HepG2 (cell line): ENCODE measurements at regions not wholly inside any gene's neighbourhood (a gene's known extent, or its start where the extent isn't known, plus 50 kb on each side); places are given as distances from the start of the nearest gene placed in this dataset.

ENCODE experiments used
- ATAC-seq: fragments of 200-7000 bp; cut with Tn5 transposase; 3 replicates; pipeline ENCODE4 v1.9.1; 2020; ENCODE audit warnings: mild to moderate bottlenecking, moderate library complexity
- BruUV-seq: library from RNA; stranded (reverse); fragments of 400-500 nt; replicated peaks from 2 replicates; lab custom pipeline; 2021; lab: Mats Ljungman, UMichigan
- CTCF ChIA-PET: fragments of 300-600 bp; formaldehyde crosslinking; extraction: SDS; loops from one replicate; lab custom pipeline; 2021; ENCODE audit warnings: low total read pairs, inconsistent platforms, low intra/inter-chr PET ratio; lab: Yijun Ruan, JAX
- POLR2A ChIA-PET: fragments of 350-600 bp; sonication (Branson Sonifier 250); formaldehyde crosslinking; loops from one replicate; lab custom pipeline; 2020; ENCODE audit warnings: antibody characterized with exemption, inconsistent platforms; lab: Yijun Ruan, JAX
- DNase-seq: peaks from one replicate; pipeline ENCODE4 v3.0.0-alpha.2; 2015; ENCODE audit warnings: low spot score
- FAIRE-seq: peaks from 3 replicates; lab custom pipeline; 2011; peaks lifted over from hg19 to GRCh38; lab: Jason Lieb, UNC
- H2AFZ ChIP-seq: one replicate; pipeline ENCODE4 v1.6.1; 2011; ENCODE audit warnings: low read length, inconsistent platforms
- H3K27ac ChIP-seq: fragments of 300-600 bp; 3 replicates; pipeline ENCODE4 v1.8.0; 2011; ENCODE audit warnings: mixed run types, mild to moderate bottlenecking, mixed read lengths, low read length, inconsistent platforms; ENCODE audit not compliant: insufficient read depth; ENCODE audit errors: extremely low read length
- H3K27me3 ChIP-seq, 2 experiments: fragments of 200-600 bp in 1 of 2; 2 replicates in 1 of 2; 3 replicates in 1 of 2; pipeline versions ENCODE4 v1.6.0 to v1.8.0; 2011; ENCODE audit warnings: low read length in 2 of 2, mild to moderate bottlenecking in 2 of 2, moderate library complexity in 2 of 2, inconsistent platforms in 1 of 2; ENCODE audit not compliant: insufficient read depth in 2 of 2, control insufficient read depth in 1 of 2
- H3K36me3 ChIP-seq, 2 experiments: fragments of 200-600 bp in 1 of 2; replicated peaks in 1 of 2; 2 replicates in 1 of 2; 3 replicates in 1 of 2; pipeline versions ENCODE4 v1.5.1 to v1.8.0; 2011; ENCODE audit warnings: low read length in 2 of 2, inconsistent platforms in 1 of 2; ENCODE audit not compliant: insufficient read depth in 2 of 2, control insufficient read depth in 1 of 2
- H3K4me1 ChIP-seq: 2 replicates; pipeline ENCODE4 v1.5.1; 2012; ENCODE audit warnings: low read length, inconsistent platforms; ENCODE audit not compliant: insufficient read depth
- H3K4me2 ChIP-seq: 2 replicates; pipeline ENCODE4 v1.6.0; 2011; ENCODE audit warnings: low read depth, low read length, inconsistent platforms
- H3K4me3 ChIP-seq, 3 experiments: fragments of 200-600 bp in 1 of 3; sonication (generic), shearing (Covaris generic) in 1 of 3; replicated peaks in 1 of 3; 2 replicates each; pipeline ENCODE4 v1.5.1; 2011 to 2016; ENCODE audit warnings: low read length in 3 of 3, inconsistent platforms in 2 of 3, low read depth in 2 of 3, mild to moderate bottlenecking in 2 of 3, control low read depth in 1 of 3, mixed read lengths in 1 of 3; ENCODE audit not compliant: insufficient read depth in 1 of 3
- H3K79me2 ChIP-seq: one replicate; pipeline ENCODE4 v1.6.1; 2011; ENCODE audit warnings: low read length, inconsistent platforms; ENCODE audit not compliant: insufficient read depth
- H3K9ac ChIP-seq: 2 replicates; pipeline ENCODE4 v1.6.0; 2011; ENCODE audit warnings: mild to moderate bottlenecking, low read depth, low read length, inconsistent platforms; ENCODE audit not compliant: insufficient read depth
- H3K9me3 ChIP-seq: 2 replicates; pipeline ENCODE4 v1.5.1; 2012; ENCODE audit warnings: mild to moderate bottlenecking, low read length
- H4K20me1 ChIP-seq: 2 replicates; pipeline ENCODE4 v1.6.0; 2011; ENCODE audit warnings: inconsistent platforms, mild to moderate bottlenecking, low read length, moderate library complexity; ENCODE audit not compliant: insufficient read depth
- CCDC6 ChIP-seq: sonication (generic); formaldehyde crosslinking; IDR thresholded peaks from 2 replicates; pipeline ENCODE4 v1.8.1; 2022; ENCODE audit warnings: mild to moderate bottlenecking, missing genetic modification reagents, moderate library complexity
- EP300 ChIP-seq, 3 experiments: sonication (generic) in 1 of 3; formaldehyde crosslinking in 1 of 3; IDR thresholded peaks; 2 replicates each; pipeline versions ENCODE4 v1.5.1 to v1.6.1; 2011 to 2020; ENCODE audit warnings: low read depth in 2 of 3, low read length in 2 of 3, borderline replicate concordance in 1 of 3, improper control_type of control experiment in 1 of 3, mild to moderate bottlenecking in 1 of 3, missing genetic modification reagents in 1 of 3, moderate library complexity in 1 of 3
- GATAD1 ChIP-seq: IDR thresholded peaks from 2 replicates; pipeline ENCODE4 v1.6.1; 2016; ENCODE audit warnings: missing genetic modification reagents, missing compliant biosample characterization
- GPN1 ChIP-seq: sonication (generic); formaldehyde crosslinking; IDR thresholded peaks from 2 replicates; pipeline ENCODE4 v1.5.1; 2020; ENCODE audit warnings: missing genetic modification reagents, borderline replicate concordance
- HNRNPUL1 ChIP-seq: fragments of 200-400 bp; formaldehyde crosslinking; IDR thresholded peaks from 2 replicates; pipeline ENCODE4 v1.6.1; 2017; ENCODE audit warnings: low read depth, mild to moderate bottlenecking, low read length, moderate library complexity
- MBNL3 ChIP-seq: fragments of 250-450 bp; sonication (Bioruptor Pico); conservative IDR thresholded peaks from 2 replicates; pipeline ENCODE4 v1.8.0; 2022; ENCODE audit warnings: mild to moderate bottlenecking, inconsistent platforms
- PRDM15 ChIP-seq: sonication (generic); formaldehyde crosslinking; IDR thresholded peaks from 2 replicates; pipeline ENCODE4 v1.4.0; 2020; ENCODE audit warnings: missing genetic modification reagents
- SETDB1 ChIP-seq: sonication (generic); formaldehyde crosslinking; IDR thresholded peaks from 2 replicates; pipeline ENCODE4 v1.5.1; 2020; ENCODE audit warnings: missing genetic modification reagents, mild to moderate bottlenecking, borderline replicate concordance
- SIN3B ChIP-seq: fragments of 150-350 bp; IDR thresholded peaks from 2 replicates; pipeline ENCODE4 v1.6.1; 2014; ENCODE audit warnings: low read length
- SMARCC2 ChIP-seq: fragments of 450-650 bp; IDR thresholded peaks from 2 replicates; pipeline ENCODE4 v1.6.1; 2017; ENCODE audit warnings: antibody characterized with exemption, mild to moderate bottlenecking
- ZMAT3 ChIP-seq: sonication (generic); formaldehyde crosslinking; conservative IDR thresholded peaks from 2 replicates; pipeline ENCODE4 v1.7.0; 2021; ENCODE audit warnings: missing genetic modification reagents
- ZNF317 ChIP-seq: sonication (generic); formaldehyde crosslinking; IDR thresholded peaks from 2 replicates; pipeline ENCODE4 v1.5.0; 2020; ENCODE audit warnings: mild to moderate bottlenecking, missing genetic modification reagents
- ZNF367 ChIP-seq: sonication (generic); formaldehyde crosslinking; IDR thresholded peaks from 2 replicates; pipeline ENCODE4 v1.4.0; 2020; ENCODE audit warnings: missing genetic modification reagents, borderline replicate concordance
- ZNF563 ChIP-seq: sonication (generic); formaldehyde crosslinking; IDR thresholded peaks from 2 replicates; pipeline ENCODE4 v1.8.0; 2022; ENCODE audit warnings: mild to moderate bottlenecking, moderate library complexity, missing genetic modification reagents
- in situ Hi-C: cut with HindIII; loops from 2 replicates; pipeline ENCODE4 v1.10.0; 2017; ENCODE audit warnings: low pct_unique_long_range_greater_than_20kb; ENCODE audit not compliant: extremely low pct_ligation_motif_present
- intact Hi-C: fragments of 100-400 bp; cut with micrococcal nuclease; formaldehyde crosslinking; loops from one replicate; pipeline ENCODE4 v1.10.0; 2022; ENCODE audit not compliant: unreplicated experiment
- TF ChIP-seq, protein P1 (sequence below): sonication (generic); formaldehyde crosslinking; IDR thresholded peaks from 2 replicates; pipeline ENCODE4 v1.5.0; 2020; ENCODE audit warnings: missing genetic modification reagents, mild to moderate bottlenecking, borderline replicate concordance
- TF ChIP-seq, protein P2 (sequence below): IDR thresholded peaks from 2 replicates; pipeline ENCODE4 v1.6.1; 2016; ENCODE audit warnings: mild to moderate bottlenecking, missing biosample characterization, missing genetic modification reagents
- TF ChIP-seq, protein P3 (sequence below): fragments of 450-650 bp; IDR thresholded peaks from 2 replicates; pipeline ENCODE4 v1.6.1; 2017; ENCODE audit warnings: mild to moderate bottlenecking

- in situ Hi-C loops (no loop called here), intact Hi-C loops (no loop called here)
- H3K27ac ChIP-seq, result no peak overlapping the region
- FAIRE-seq, result no peak
- H3K4me2 ChIP-seq, result no peak overlapping the region
- no peak for ATAC-seq
- no peak overlapping the region for H3K4me3 ChIP-seq
- no peak overlapping the region for H3K9ac ChIP-seq
- POLR2A ChIA-PET, result no interaction called here
- H3K27me3 ChIP-seq, result no peaks in the 10 kb centered on the region
- no peaks in the 10 kb centered on the region for H3K9me3 ChIP-seq
- H2AFZ ChIP-seq, result no peak overlapping the region
- CTCF ChIA-PET, result no interaction called here
- no peaks in the 10 kb centered on the region for H3K4me1 ChIP-seq
- no peaks in the 10 kb centered on the region for H3K79me2 ChIP-seq
- no peak for DNase-seq
- no peaks in the 10 kb centered on the region for H3K36me3 ChIP-seq
- H4K20me1 ChIP-seq, result no peaks in the 10 kb centered on the region
- BruUV-seq, result no TSS peak
- TF ChIP-seq SIN3B (no peak), ZNF367 (CRISPR knock-in tag) (no peak), ZNF563 (no peak), SETDB1 (CRISPR knock-in tag) (no peak), GATAD1 (CRISPR knock-in tag) (no peak), ZMAT3 (CRISPR knock-in tag) (no peak), PRDM15 (CRISPR knock-in tag) (no peak), ZNF317 (CRISPR knock-in tag) (no peak), SMARCC2 (no peak), GPN1 (CRISPR knock-in tag) (no peak), EP300 (IDR thresholded peaks at IDR 0.05; ENCODE audit: low read depth in 2 of 2, low read length in 2 of 2) (no peak), EP300 (CRISPR knock-in tag; IDR thresholded peaks at IDR 0.05; ENCODE audit: borderline replicate concordance) (no peak), HNRNPUL1 (no peak), CCDC6 (no peak), MBNL3 (CRISPR knock-in tag) (no peak)
- TF ChIP-seq, protein P1, sequence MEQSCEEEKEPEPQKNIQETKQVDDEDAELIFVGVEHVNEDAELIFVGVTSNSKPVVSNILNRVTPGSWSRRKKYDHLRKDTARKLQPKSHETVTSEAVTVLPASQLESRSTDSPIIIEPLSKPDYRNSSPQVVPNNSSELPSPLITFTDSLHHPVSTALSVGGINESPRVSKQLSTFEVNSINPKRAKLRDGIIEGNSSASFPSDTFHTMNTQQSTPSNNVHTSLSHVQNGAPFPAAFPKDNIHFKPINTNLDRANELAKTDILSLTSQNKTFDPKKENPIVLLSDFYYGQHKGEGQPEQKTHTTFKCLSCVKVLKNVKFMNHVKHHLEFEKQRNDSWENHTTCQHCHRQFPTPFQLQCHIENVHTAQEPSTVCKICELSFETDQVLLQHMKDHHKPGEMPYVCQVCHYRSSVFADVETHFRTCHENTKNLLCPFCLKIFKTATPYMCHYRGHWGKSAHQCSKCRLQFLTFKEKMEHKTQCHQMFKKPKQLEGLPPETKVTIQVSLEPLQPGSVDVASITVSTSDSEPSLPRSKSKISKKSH, result no peak
- TF ChIP-seq, protein P2, sequence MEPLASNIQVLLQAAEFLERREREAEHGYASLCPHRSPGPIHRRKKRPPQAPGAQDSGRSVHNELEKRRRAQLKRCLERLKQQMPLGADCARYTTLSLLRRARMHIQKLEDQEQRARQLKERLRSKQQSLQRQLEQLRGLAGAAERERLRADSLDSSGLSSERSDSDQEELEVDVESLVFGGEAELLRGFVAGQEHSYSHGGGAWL (CRISPR knock-in tag), result no peak
- TF ChIP-seq, protein P3, sequence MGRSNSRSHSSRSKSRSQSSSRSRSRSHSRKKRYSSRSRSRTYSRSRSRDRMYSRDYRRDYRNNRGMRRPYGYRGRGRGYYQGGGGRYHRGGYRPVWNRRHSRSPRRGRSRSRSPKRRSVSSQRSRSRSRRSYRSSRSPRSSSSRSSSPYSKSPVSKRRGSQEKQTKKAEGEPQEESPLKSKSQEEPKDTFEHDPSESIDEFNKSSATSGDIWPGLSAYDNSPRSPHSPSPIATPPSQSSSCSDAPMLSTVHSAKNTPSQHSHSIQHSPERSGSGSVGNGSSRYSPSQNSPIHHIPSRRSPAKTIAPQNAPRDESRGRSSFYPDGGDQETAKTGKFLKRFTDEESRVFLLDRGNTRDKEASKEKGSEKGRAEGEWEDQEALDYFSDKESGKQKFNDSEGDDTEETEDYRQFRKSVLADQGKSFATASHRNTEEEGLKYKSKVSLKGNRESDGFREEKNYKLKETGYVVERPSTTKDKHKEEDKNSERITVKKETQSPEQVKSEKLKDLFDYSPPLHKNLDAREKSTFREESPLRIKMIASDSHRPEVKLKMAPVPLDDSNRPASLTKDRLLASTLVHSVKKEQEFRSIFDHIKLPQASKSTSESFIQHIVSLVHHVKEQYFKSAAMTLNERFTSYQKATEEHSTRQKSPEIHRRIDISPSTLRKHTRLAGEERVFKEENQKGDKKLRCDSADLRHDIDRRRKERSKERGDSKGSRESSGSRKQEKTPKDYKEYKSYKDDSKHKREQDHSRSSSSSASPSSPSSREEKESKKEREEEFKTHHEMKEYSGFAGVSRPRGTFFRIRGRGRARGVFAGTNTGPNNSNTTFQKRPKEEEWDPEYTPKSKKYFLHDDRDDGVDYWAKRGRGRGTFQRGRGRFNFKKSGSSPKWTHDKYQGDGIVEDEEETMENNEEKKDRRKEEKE, result no peak
Observed at GRCh38 chr12:92566448-92567019, 136.3 kb upstream of the PLEKHG7 start.
